ENCODE measurements at regions not wholly inside any gene's neighbourhood (a gene's known extent, or its start where the extent isn't known, plus 50 kb on each side); places are given as distances from the start of the nearest gene placed in this dataset.

- H3K4me3 ChIP-seq: no peak overlapping the region
- DNase-seq: no peak
- peaks cover 0 to 33% (median 19%) of the 10 kb centered on the region in 4 donors for H3K4me1 ChIP-seq
- H3K9me3 ChIP-seq: no peaks in the 10 kb centered on the region
- no peaks in the 10 kb centered on the region for H3K27me3 ChIP-seq
- TF ChIP-seq CTCF (IDR thresholded peaks at IDR 0.05): no peak
- intact Hi-C loops (cut with DNase I): no loop called here
- peak overlapping the region in 2 of 4 donors; percentile 39 to 56 for H3K27ac ChIP-seq
- no peaks in the 10 kb centered on the region for H3K36me3 ChIP-seq
- WGBS, 2 donors: 76 to 79% methylated on average over 3 of the region's 3 CpGs
Observed at GRCh38 chr7:84513061-84513460, 318.5 kb upstream of the SEMA3A start.

DNA sequence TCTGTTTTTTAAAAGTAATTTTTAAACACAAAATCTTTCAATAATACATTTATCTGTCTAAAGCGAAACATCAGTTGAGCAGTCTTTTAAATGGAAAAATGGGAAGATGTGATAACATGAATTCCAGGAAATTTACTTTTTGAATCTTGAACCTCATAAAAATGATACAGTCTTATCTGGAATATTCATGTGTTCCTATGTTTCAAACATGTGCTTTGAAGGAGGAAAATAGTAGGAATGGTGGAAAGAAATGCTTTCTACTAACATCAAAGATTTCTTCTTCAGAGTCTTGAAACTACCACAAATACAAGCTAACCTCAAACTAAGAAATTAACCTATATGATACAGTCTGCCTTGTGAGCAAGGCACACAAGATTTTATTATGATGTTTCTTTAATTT is 317.5 kb upstream of the SEMA3A start:
- peaks cover 0 to 33% (median 19%) of the 10 kb centered on the region in 4 donors for H3K4me1 ChIP-seq
- H3K27ac ChIP-seq: no peak overlapping the region
- intact Hi-C loops (cut with DNase I): no loop called here
- 92 to 96% methylated on average over 1 of the region's 1 CpG for WGBS, 2 donors
- TF ChIP-seq POLR2A (IDR thresholded peaks at IDR 0.05) (no peak), EP300 (IDR thresholded peaks at IDR 0.05) (no peak), POLR2AphosphoS5 (IDR thresholded peaks at IDR 0.05) (no peak), CTCF (IDR thresholded peaks at IDR 0.05) (no peak)
- H3K4me3 ChIP-seq: no peak overlapping the region
- H3K9me3 ChIP-seq: no peaks in the 10 kb centered on the region
- no peaks in the 10 kb centered on the region for H3K36me3 ChIP-seq
- DNase-seq: no peak
- H3K27me3 ChIP-seq: no peaks in the 10 kb centered on the region

GRCh38 chr7:84510505-84510904 is 315.9 kb upstream of the SEMA3A start:
- intact Hi-C loops (cut with DNase I): no loop called here
- Histone ChIP-seq H3K4me1 (peaks cover 0 to 32% (median 19%) of the 10 kb centered on the region in 4 donors), H3K27me3 (no peaks in the 10 kb centered on the region), H3K36me3 (no peaks in the 10 kb centered on the region), H3K4me3 (no peak overlapping the region), H3K9me3 (no peaks in the 10 kb centered on the region), H3K27ac (peak overlapping the region; percentile 1 to 53 (median 37))
- TF ChIP-seq POLR2AphosphoS5 (IDR thresholded peaks at IDR 0.05) (no peak), POLR2A (IDR thresholded peaks at IDR 0.05) (no peak), EP300 (IDR thresholded peaks at IDR 0.05) (no peak), CTCF (IDR thresholded peaks at IDR 0.05) (no peak)
- 80 to 83% methylated on average over 1 of the region's 1 CpG for WGBS, 2 donors
- DNase-seq: no peak

- Histone ChIP-seq H3K36me3 (no peaks in the 10 kb centered on the region), H3K9me3 (no peaks in the 10 kb centered on the region), H3K27me3 (no peaks in the 10 kb centered on the region), H3K4me1 (peaks cover 0 to 22% (median 12%) of the 10 kb centered on the region in 4 donors), H3K27ac (peak overlapping the region in 3 of 4 donors; percentile 1 to 53 (median 33)), H3K4me3 (no peak overlapping the region)
- intact Hi-C loops (cut with DNase I): no loop called here
- 33 to 58% methylated on average over 1 of the region's 1 CpG for WGBS, 2 donors
- TF ChIP-seq POLR2AphosphoS5 (IDR thresholded peaks at IDR 0.05) (peak in 1 of 4 donors; percentile 9), CTCF (IDR thresholded peaks at IDR 0.05) (no peak)
- DNase-seq: no peak
Observed at GRCh38 chr7:84509522-84509921, 314.9 kb upstream of the SEMA3A start.

- no peak for DNase-seq
- no peak for TF ChIP-seq POLR2A (IDR thresholded peaks at IDR 0.05)
- no peak for TF ChIP-seq CTCF (IDR thresholded peaks at IDR 0.05)
- no peak for TF ChIP-seq POLR2AphosphoS5 (IDR thresholded peaks at IDR 0.05)
- no peak for TF ChIP-seq EP300 (IDR thresholded peaks at IDR 0.05)
- no peaks in the 10 kb centered on the region for H3K9me3 ChIP-seq
- H3K36me3 ChIP-seq: no peaks in the 10 kb centered on the region
- no peaks in the 10 kb centered on the region for H3K27me3 ChIP-seq
- WGBS, 2 donors: 68 to 76% methylated on average over 4 of the region's 4 CpGs
- intact Hi-C loops (cut with DNase I): no loop called here
- H3K4me3 ChIP-seq: no peak overlapping the region
- peaks cover 0 to 14% (median 5%) of the 10 kb centered on the region in 4 donors for H3K4me1 ChIP-seq
- peak overlapping the region in 1 of 4 donors; percentile 41 for H3K27ac ChIP-seq
Observed at GRCh38 chr7:84508606-84509005, 314.0 kb upstream of the SEMA3A start.
